ENCODE measurements at regions not wholly inside any gene's neighbourhood (a gene's known extent, or its start where the extent isn't known, plus 50 kb on each side); places are given as distances from the start of the nearest gene placed in this dataset.

DNA sequence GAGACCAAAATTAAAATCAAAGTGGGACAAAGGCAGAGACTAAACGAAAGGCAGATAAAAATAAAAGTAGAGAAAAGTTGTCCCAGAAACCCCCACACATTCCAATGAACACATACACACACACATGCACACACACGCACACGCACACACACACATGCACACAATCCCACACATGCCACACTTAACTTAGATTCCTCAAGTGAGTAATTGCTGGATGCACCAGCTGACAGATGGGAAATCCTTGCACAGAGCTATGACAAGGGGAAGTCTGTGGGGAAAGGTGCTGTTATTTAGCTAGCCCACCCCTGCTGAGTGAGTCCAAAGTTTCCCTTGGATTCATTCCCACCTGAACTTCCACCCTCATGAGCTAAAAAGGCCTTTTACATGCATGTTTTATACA lies 233.9 kb downstream of the RAB28 start:
- peak in 1 of 51 donors; percentile 1 for DNase-seq

DNA sequence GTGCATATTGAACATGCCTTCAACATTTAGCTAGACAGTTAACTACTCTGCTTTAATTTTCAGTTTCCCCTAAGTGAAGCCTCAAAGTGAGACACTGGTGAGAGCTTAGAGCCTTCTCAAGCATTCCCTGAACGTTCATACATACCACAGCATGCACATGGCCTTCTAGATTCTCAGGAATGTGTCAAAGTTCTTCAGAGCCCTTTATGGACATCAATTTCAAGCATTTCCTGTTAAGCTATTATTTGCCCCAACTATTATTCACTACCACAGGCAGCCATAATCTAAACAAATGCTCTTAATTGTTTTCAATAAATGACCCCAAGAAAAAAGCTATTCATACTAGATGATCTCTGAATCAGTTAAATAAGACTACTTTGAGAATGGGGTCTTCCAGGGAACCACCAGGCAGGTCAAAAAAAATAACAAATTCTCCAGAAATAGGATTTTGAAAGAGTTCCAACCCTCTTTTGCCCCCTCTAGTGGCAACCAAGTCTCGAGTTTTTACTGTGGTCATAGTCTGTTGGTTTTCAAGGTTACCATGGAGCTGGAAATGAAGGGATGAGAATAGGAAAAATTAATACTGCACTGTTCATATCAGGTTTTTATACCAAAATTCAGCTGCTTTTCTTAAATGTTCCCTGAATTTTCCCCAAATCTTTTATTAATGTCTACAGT lies 235.4 kb downstream of the RAB28 start:
- no peak for DNase-seq

DNA sequence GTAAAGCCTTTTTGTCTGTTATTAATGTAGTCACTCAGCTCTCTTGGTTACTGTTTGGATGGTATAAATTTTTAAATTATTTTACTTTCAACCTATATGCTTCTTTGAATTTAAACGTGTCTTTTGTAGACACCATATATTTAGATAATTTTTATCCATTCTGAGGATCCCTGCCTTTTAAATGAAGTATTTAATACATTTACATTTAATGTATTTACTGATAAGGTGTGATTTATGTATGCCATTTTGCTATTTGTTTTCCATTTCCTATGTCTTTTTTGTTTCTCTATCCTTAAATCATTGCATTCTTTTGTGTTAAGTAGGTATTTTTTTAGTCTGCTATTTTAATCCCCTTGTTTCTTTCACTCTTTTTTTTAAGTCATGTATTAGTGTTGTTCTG lies 238.0 kb downstream of the RAB28 start:
- no peak for DNase-seq

DNA sequence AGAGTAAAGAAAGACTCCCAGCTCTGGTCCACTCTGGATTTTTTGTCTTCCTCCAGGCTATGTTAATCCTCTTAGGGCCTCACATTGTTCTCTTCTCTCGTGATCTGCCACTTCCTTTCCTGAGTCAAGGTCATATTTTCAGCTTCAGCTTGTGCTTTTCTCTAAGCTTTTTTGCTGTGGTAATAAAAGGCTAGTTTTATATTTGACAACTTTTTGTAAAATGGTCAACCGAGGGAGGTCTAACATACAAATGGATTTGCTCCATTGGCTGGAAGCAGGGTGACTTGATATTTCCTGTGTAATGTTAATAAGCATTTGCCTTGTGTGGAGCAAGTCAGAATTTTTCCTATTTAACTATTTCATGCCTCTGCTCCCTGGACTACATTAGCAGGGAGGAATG lies 239.7 kb downstream of the RAB28 start:
- no peak for DNase-seq

DNA sequence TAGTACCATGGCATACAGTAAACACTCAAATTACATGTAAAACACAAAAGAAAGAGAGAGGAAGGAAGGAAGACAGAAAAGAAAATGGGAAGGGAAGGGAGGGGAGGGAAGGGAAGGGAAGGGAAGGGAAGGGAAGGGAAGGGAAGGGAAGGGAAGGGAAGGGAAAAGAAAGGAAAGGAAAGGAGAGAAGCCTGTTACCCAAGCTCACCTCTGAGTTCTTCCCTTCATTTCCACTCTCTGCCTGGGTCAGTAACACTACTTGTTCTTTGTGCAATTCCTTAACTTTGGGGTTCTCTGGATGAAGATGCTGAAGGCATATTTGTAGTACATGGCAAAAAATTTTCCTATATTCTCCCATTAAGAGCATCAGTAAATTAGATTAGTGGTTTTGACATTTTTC lies 241.0 kb downstream of the RAB28 start:
- DNase-seq = no peak

DNA sequence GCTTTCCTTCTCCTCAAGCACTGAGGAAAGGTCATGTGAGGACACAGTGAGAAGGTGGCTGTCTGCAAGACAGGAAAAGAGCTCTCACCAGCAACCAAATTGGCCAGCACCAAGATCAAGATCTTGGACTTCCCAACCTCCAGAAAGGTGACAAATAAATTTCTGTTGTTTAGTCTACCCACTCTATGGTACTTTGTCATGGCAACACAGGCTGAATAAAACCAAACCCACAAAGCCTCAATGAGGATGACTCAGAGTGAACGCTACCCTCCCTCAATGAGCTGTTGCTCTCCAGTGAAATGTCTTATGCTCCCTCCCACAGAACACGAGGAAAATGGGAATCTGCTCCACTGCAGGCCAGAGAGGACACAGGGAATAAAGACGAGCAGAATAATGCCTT lies 244.1 kb downstream of the RAB28 start:
- DNase-seq = no peak

DNA sequence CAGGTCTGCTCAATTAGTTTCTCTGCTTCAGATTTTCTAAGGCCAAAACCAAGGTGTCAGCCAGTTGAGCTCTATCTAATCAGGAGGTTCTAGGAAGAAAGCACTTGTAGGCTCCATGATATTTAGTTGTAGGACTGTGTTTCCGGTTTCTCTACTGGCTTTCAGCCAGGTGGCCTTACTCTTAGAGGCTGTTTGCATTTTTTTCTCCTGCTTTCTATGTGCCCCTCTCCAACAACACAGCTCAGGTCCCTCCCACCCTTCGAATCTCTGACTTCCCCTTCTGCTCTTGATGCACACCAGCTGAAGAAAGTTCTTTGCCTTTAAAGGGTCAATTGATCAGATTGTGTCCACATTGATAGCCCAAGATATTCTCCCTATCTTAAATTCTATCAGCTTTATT lies 245.2 kb downstream of the RAB28 start:
- DNase-seq = no peak

DNA sequence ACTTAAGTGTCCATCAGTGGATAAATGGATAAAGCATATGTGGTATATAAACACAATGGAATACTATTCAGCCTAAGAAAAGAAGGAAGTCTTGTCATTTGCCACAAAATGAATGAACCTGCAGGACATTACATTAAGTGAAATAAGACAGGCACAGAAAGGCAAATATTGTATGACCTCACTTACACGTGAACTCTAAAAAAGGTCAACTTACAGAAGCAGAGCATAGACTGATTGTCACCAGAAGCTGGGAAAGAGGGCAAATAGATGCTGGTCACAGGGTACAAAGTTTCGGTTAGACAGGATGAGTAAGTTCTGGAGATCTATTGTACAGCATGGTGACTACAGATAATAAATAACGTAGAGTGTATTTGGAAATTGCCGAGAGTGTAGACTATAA lies 247.7 kb downstream of the RAB28 start:
- no peak for DNase-seq

DNA sequence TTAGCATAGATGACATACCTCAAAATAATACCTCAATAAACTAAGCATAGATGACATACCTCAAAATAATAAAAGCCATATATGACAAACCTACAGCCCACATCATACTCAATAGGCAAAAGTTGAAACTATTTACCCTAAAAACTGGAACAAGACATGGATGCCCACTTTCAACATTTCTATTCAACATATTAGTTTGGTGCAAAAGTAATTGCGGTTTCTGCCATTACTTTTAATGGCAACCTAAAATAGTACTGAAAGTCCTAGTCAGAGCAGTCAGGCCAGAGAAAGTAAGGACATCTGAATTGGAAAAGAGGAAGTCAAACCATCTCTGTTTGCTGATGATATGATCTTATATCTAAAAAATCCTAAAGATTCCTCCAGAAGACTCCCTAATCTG lies 250.4 kb downstream of the RAB28 start:
- DNase-seq = no peak

DNA sequence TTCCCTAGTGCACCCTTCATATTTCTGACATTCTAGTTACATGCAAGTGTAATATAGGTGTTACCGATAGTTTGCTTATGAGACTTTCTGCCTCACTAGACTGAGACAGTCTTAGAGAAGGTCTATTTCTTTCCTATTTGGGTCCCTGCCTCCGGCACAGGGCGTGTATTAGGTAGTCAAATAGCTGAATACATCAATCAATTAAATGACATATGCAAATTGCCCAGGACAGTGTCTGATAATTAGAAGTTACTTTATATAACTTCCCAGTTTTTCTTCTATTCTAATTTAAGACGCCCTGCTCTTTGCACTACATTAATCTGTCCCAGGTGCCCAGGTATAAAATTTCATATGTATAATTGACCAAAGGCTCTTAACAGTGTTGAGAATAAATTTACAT lies 264.2 kb downstream of the RAB28 start:
- DNase-seq = no peak

DNA sequence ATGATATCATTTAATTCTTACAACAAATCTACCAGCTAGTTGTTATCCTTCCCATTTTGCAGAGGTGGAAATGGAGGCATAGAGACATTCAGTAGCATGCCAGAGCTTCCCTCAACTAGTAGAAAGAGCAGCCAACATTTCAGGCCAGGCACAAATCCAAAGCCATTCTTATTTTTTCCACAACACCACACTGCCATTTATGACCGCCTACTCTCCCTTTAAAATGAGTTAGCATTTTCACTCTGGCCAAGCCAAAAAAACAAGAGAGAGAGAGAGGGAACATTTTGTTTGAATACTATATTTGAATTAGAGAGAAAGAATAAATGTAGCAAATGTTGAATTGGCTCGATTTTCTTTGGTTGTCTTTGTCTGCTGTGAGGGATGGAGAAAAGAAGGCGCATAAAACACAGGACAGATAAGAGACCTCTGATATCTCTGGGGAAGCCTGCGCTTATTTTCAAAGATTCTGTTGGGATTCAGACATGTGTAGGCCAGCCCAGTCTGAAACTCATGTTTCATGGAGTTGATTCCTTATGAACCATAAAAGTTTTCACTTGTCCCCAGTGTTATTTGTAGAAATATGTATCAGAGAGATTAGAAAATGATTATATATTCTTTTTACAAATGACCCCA lies 265.7 kb downstream of the RAB28 start:
- DNase-seq = peak in 6 of 51 donors; percentile 0 to 24 (median 2)

DNA sequence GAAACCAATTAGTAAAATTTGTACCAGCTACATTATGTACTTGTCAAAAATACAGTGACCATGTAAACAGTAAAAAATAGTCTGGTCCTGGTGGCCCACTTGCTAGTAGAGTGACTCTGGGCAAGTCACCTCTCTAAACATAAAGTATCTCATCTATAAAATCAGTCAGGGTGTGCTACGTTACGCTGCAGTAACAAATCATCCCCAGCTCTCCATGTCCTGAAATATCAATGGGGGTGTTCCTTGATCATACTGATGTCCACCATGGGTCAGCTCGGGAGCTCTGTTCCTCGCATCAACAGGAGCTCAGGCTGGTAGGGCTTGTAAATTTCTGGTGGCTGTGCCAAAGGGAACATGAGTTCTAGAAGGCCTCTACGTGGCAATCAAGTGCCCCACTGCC lies 268.6 kb downstream of the RAB28 start:
- DNase-seq = no peak

DNA sequence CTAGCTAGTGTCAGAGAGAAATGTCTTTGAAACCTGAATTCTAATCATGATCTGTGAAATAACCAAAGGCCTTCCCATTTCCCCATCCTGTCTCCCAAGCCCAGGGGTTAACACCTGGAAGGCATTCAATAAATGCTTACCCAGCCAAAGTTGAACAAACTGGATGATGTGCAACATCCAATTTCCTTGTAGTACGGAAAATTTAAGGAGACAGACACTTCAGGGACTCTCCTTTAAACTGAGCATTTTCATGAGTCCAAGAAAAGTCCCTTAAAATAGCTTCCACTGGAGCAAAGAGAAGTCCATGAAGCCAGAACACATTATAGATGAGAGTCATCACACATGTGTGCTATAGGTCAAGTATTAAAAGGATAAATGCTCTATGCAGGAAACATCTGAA lies 271.2 kb downstream of the RAB28 start:
- DNase-seq = no peak

DNA sequence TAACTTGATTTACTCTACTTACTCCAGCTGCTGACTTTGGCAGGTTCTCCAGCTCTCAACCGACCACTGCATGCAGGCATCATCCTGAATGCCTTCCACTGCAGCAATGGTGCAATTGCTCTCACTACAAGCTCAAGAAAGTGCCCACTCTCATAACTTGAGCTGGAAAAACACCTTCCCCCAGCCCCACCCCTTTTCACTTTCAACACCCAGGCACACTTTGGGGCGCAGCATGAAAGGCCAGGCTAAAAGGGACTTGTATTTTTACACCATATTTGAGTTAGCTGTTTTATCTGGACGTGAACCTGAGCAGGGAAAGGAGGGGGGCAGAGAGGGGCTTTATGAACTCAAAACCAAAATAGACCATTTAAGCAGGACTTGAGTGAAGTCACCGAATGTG lies 274.5 kb downstream of the RAB28 start:
- DNase-seq = no peak

DNA sequence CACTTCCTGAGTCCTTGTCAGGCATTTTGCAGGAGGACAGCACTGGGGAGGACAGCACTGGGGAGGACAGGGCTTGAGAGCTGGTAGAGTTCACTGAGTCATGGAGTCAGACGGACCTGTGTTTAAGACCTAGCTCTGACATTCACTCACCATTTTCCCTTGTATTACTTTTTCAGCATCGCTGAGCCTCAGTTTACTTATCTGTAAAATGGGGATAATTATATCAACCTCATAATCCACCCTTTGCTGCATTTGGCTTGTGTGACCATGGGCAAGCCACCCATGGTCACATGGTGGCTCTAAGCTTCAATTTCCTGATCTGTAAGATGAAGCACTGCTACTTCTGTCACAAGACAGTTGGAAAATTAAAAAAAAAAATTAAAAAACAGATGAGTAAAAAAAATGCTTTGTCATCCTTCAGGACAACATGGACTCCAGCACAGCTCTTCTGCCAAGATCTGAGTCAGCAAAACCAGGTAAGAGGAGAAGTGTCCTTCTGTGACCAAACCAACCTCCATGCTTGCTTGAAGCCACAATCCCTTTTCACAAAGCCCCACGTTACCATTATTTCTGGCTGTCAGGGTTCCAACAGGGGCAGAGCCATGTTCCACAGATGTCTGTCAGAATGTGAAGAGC lies 275.5 kb downstream of the RAB28 start:
- DNase-seq = no peak

DNA sequence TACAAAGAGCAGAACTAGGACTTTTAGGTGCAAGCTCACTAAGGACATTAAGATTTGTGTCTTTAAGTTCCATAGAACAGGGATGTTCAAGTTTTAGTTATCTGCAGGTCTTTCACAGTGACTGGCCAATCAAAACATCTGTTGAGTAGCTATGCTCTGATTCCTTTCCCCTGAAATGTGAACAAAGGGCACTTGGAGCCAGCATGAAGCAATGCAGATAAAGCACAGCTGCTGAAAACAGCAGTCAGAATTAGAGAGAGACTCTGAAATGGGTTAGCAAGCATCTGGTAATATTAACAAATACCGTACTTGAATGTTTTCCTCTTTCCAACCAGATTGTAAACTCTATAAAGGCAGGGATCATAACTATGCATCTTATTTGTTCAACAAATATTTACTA lies 276.9 kb downstream of the RAB28 start:
- DNase-seq = no peak

DNA sequence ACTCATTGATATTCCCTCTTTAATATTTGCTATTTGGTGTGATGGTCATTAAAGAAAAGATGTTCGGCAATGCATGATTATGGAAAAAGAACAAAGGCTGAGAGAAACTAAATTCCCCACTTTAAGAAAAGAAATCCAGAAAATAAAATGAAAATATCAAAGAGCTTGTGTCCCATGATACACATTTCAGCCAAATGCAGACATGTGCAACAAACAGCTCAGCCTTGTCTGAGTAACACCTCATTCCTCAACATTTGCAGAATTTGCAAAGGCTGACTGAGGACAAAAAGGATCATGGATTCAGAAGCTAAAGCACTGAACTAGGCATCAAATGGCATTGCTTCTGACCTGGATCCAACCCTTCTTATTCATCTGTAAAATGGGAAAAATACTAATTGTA lies 281.0 kb downstream of the RAB28 start:
- no peak for DNase-seq

DNA sequence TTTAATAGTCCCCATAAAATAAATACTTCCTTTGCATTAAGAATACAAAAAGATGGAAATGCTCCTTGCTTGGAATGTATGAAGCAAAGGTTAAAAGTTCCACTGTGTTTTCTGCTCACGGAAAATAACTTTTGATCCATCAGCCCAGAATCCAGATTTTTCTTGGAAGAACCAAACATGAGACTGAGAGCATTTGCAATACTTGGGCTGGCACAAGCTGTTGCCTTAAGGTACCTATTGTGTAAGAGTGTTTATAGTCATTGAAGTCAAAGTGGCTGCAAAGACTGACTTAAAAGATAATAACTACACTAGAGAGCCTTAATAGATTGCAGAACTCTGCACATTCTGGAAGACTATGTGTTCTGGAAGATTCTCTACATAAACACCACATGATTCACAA lies 281.4 kb downstream of the RAB28 start:
- DNase-seq = no peak

DNA sequence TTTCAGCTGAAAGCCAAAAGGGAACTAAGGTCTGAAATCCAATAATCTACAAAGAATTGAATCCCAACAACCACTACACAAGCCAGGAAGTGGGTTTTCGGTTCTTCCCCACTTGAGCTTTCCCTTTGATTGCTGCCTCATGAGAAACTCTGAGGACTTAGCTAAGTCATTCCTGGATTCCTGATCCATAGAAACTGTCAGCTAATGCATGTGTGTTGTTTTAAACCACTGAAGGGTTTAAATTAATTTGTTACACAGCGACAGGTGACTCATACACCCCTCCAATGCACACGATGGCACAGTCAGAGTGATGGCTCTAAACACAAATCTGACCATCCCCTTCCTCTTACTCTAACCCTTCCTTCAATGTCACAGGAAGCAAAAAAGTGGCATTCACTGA lies 282.9 kb downstream of the RAB28 start:
- no peak for DNase-seq

DNA sequence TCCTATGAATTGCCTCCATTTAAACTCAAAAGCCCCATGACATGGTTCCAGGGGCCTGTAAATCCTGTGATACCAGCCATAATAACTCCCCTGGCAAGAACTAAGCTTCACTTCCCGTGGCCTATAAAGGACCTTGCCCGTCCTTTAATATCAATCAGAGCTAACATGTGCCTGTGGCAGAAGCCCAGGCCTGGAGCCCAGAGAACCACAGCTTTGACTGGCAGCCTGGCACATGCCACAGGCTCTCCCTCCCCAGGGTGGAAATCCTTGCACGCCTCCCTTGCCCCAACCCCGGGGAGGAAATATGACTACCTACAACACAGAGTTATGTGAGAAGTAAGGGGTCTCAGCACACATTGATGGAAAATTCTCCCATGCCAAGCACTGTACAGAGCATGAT lies 287.4 kb downstream of the RAB28 start:
- no peak for DNase-seq

DNA sequence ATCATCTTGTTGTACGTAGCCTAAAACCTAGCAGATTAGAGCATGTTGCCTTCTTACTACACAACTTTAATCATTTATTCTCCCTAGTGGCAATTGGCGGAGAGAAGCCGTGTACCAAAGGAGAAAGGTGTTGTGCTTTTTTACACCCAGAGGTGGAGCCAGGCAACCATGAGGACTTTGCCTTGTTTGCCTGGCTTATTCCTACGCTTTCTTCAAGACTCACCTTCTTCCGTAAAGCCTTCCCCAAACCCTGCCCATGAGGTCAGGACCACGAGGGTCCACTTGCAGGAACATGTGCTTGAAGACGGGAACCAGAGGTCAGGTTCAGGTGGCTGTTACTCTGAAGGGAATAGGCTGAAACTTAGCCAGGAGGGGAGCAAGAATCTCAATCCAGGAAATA lies 290.5 kb downstream of the RAB28 start:
- no peak for DNase-seq

DNA sequence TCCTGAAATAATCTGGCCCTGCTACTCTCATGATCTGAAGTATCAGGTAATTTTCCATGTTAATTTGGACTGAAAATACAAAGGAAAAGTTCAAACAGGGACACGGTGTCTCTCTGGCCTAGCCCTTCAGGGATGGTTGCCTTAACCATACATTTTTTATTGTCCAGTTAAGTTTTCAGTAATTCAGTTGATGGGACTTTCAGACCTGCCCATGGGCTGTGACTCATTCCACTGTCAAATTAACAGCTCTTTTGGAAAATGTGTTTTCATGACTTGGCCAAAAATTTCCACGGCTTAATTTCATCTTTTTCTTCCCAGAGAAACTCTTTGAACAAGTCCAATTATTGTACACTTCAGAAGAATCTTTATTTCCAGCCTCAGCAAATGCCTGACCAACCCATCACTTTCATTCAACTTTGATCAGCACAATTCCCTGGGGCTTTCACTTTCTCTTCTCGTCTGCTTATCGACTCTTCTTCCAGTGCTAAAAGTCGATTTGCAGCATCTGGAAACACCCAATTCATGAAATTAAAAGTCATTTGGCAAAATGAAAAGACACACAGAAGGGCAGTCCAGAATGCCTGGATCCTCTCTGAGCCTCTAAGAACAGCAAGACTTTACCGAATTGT lies 293.9 kb downstream of the RAB28 start:
- no peak for DNase-seq

DNA sequence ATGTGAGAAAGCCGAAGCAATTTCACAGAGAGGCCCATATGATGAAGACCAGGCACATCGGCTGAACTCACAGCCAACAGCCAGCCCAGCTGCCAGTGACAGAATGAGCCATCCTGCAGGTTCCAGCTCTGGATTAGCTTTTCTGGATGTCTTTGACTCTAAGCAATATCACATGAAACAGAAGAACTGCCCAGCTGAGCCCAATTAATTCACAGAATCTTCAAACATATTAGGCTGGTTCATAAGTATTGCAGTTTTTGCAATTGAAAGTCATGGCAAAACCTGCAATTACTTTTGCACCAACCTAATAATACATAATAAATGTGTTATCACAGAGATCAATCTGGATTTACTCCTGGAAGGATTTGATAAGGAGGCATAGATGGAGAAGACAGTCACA lies 299.9 kb downstream of the RAB28 start:
- DNase-seq = no peak

All from hypothalamus (tissue), 51 donors.